ENCODE measurements at regions not wholly inside any gene's neighbourhood (a gene's known extent, or its start where the extent isn't known, plus 50 kb on each side); places are given as distances from the start of the nearest gene placed in this dataset.

GRCh38 chr12:90321369-90321768 lies 612.7 kb upstream of the ATP2B1 start:
- no peak for DNase-seq (ENCODE audit: low read depth)

DNA sequence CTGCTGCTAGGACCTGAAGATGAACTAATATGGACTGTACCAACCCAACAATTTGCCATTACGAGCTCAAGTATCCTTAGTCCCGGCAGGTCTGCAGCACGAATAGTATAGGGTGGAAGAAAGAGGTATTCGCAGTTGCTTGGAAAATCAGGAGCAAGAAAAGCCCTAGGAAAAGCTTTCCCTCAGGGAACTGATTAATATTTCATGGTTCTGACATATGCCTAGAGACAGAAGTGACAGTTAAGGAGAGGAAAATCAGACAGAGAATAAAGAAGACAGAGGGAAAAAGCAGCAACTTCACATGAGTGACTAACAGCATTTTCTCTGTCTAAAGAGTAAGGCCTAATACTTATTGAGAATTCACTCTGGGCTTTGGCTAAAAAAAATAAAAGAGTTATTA lies 602.9 kb upstream of the ATP2B1 start:
- no peak for DNase-seq (ENCODE audit: low read depth)

DNA sequence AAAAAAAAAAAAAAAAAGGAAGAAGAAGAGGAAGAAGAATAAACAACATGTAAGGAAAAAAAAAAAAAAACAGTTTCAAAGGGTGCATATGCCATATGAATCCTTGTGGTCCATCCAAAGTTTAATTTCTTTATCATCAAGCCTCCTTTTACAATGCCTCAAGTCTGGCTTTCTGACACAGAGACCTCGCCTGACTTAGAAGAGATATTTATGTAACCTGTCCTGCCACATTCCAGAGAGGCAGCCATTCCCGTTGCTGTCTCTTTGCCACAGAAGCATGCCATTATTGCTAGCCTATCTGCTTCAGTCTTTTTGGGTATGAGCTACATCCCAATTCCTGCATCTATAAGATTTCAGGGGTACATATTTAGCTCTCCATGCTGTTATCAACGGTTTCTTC lies 596.7 kb upstream of the ATP2B1 start:
- DNase-seq (ENCODE audit: low read depth) = no peak

DNA sequence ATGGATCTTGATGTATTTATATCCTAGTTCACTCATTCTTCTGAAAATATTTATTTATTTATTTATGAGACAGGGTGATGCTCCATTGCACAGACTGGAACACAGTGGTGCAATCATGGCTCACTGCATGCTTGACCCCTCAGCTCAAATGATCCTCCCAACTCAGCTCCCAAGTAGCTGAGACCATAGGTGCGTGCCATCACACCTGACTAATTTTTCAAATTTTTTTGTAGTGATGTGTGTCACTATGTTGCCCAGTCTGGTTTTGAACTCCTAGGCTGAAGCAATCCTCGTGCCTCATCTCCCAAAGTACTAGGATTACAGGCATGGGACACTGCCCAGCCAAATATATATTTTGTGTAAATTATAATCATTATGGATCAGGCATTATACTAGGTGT lies 595.6 kb upstream of the ATP2B1 start:
- DNase-seq (ENCODE audit: low read depth) = no peak

DNA sequence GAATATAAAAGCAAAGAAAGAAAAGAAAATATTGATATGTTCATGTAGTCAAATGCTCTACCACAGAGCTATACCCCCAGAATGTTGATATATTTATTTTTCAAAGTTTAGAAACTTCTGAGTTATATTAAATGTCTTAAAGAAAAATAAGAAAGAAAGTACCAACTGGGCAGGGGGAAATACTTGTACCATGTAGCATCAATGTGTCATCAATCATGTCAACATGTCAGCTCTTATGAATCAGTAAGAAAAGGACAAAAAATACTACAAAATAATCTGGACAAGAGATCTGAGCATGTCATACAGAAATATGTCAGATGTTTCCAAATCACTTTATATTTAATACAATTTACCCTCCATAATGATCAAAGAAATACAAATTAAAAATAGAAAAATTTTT lies 595.1 kb upstream of the ATP2B1 start:
- DNase-seq (ENCODE audit: low read depth) = no peak

GRCh38 chr12:90301561-90302133 lies 593.0 kb upstream of the ATP2B1 start:
- DNase-seq (ENCODE audit: low read depth) = no peak

DNA sequence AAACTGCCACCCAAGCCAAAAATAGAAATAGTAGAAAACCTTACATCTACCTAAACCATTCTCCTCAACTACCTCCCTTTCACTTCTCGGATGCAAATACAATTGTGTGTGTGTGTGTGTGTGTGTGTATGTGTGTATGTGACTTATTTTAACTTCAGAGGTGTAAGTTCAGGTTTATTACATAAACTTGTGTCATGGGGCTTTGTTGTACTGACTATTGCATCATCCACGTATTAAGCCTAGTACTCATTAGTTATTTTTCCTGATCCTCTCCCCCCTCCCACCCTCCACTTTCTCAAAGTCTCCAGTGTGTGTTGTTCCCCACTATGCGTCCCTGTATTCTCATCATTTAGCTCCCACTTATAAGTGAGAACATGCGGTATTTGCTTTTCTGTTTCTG lies 592.5 kb upstream of the ATP2B1 start:
- DNase-seq (ENCODE audit: low read depth) = no peak

DNA sequence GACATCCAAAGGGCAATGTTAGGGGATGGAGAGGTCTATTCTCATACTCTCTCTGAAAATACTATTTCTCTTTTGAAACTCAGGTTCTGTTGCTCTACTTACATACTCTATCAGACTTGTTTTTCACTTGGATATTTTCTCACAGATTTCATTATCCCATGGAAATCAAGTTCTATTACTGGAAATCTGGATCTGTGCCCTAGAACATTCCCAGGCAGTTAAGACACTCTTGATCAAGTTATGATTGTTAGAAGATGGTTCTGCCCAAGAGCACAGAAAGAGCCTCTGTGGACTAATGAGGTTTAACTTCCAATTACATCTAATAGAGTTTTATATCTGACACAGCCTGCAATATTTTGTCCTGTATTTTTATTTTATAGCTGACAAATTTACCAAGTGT lies 591.0 kb upstream of the ATP2B1 start:
- DNase-seq (ENCODE audit: low read depth) = no peak

- no peak for DNase-seq (ENCODE audit: low read depth)
These were observed 590.5 kb upstream of the ATP2B1 start for GRCh38 chr12:90299121-90299520.

- no peak for DNase-seq (ENCODE audit: low read depth)
These were observed 589.8 kb upstream of the ATP2B1 start for GRCh38 chr12:90298289-90298948.

DNA sequence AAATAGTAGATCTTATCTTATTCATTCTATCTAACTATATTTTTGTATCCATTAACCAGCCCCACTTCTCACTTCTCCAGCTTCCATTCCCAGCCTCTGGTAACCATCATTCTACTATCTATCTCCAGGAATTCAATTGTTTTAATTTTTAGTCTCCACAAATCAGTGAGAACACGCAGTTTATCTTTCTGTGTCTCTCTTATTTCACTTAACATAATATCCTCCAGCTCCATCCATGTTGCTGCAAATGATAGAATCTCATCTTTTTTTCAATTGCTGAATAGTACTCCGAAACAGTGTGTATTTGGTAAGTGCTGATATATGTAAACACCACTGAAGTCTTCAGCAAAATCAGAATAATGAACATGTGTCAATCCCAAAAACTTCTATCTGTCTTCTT lies 587.2 kb upstream of the ATP2B1 start:
- no peak for DNase-seq (ENCODE audit: low read depth)

- DNase-seq (ENCODE audit: low read depth) = no peak
These were observed 583.5 kb upstream of the ATP2B1 start for GRCh38 chr12:90292183-90292582.

DNA sequence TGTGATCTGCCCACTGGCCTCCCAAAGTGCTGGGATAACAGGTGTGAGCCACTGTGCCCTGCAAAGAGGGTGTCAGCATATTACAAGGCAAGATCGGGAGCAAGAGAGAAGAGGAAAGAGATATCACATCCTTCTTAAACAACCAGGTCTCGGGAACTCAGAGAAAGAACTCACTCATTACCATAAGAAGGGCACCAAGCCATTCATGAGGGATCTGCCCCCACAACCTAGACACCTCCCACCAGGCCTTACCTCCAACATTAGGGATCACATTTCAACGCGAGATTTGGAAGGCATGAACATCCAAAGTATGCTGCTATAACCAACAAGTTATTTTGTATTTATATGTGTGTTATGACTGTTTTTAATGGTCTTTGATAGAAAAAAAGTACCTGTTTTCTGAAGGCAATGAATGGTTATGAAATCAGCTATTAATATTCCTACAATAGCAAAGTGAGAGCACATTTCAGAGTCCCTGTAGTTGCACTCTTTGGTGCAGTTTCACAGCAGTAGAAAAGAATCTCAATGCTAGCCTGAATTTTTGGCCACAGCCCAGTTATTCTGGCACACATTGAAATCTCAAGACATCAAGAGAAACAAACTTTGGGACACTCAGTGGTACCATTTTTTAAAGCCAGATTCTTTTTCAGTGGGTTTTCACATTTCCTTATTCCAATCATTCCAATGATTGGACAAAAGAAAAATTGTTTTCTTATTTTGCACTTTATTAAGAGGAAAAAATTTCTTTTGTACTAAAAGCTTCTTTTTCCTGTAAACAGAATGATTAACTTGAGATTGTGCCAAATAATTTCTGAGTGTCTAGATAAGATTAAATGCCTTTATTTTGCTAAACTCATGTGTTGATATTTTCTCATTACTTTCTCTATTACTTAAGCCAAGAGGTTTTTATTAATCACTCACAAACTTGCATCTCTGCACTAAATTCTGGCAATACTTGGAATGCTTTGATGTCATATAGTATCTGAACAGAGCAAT lies 582.6 kb upstream of the ATP2B1 start:
- DNase-seq (ENCODE audit: low read depth) = no peak

DNA sequence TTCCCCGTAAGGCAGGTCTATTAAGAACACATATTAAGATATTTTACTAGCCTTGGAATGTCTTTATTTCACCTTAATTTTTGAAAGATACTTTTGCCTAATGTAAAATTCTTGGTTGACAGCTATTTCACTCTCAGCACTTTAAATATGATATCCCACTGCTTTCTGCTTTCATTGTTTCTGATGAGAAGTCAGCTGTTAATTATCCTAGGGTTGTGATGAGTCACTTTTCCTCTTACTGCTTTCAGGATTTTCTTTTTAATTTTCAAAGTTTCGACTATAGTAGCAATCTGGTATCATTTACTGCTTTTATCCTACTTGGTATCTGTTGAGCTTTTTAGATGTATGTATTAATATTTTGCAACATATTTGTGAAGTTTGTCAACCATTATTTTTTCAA lies 578.9 kb upstream of the ATP2B1 start:
- no peak for DNase-seq (ENCODE audit: low read depth)

DNA sequence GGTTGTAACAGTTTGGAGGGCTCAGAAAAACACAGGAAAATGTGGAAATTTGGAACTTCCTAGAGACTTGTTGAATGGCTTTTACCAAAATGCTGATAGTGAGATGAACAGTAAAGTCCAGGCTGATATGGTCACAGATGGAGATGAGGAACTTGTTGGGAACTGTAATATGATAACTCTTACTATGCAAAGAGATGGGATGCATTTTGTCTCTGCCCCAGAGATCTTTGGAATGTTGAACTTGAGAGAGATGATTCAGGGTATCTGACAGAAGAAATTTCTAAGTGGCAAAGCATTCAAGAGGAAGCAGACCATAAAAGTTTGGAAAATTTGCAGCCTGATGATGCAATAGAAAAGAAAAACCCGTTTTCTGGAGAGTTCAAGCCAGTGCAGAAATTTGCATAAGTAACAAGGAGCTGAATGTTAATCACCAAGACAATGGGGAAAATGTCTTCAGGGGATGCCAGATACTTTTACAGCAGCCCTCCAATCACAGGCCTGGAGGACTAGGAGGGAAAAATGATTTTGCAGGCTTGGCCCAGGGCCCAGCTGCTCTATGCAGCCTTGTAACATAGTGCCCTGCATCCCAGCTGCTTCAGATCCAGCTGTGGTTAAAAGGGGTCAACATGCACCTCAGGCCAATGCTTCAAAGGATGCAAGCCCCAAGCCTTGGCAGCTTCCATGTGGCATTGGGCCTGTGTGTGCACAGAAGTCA lies 572.7 kb upstream of the ATP2B1 start:
- DNase-seq (ENCODE audit: low read depth) = no peak

DNA sequence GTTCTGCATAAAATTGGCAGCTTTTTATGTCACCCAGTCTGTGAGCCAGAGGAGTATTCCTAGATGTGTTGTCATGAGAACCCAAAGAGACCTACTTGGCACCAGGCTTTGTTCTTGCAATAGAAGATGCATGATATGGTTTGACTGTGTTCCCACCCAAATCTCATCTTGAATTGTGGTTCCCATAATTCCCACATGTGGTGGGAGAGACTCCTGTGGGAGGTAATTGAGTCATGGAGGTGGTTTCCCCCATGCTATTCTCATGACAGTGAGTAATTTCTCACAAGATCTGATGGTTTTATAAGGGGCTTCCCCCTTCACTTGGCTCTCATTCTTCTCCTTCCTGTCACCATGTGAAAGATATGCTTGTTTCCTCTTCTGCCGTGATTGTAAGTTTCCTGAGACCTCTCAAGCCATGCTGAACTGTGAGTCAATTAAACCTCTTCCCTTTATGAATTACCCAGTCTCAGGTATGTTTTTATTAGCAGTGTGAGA lies 572.0 kb upstream of the ATP2B1 start:
- no peak for DNase-seq (ENCODE audit: low read depth)

- DNase-seq (ENCODE audit: low read depth) = no peak
These were observed 571.4 kb upstream of the ATP2B1 start for GRCh38 chr12:90280033-90280432.

GRCh38 chr12:90275088-90275487 lies 566.5 kb upstream of the ATP2B1 start:
- DNase-seq (ENCODE audit: low read depth) = no peak

DNA sequence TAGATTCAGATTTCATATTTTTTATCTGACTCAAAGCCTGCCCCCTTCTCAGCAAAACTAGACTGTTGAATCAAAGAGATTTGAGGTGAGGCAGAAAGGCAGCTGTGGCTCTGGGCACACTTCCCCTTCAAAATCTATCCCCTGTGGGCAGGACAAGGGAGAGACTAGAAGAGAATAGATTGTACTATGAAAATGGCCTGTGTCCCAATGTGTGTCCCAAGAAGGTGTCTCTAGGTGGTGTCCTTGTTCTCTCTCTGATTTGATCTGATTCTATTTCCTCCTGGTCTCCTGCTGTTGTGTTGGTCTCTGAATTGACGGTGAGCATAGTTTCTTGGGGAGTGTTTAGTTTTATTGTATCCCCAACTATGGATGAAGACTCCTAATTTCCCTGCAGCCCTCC lies 565.8 kb upstream of the ATP2B1 start:
- DNase-seq (ENCODE audit: low read depth) = no peak

DNA sequence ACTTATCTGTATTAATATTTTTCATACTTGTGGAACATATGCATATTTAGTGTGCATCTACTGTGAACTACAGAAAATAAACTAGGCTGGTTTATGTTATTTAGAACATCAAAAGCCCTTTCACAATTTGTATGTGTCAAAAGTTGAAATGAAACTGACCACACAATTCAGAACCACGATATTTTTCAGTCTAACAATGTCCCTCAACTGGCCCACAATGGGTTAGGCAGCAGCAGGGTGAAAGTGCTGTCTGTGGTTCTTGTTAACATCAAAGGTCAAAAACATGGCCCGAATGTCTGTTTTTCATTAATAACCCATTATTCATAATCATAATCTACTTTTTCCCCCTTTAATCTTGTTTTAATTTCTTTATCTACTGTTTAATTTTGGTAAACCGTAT lies 559.9 kb upstream of the ATP2B1 start:
- no peak for DNase-seq (ENCODE audit: low read depth)

- no peak for DNase-seq (ENCODE audit: low read depth)
These were observed 553.6 kb upstream of the ATP2B1 start for GRCh38 chr12:90262251-90262650.

DNA sequence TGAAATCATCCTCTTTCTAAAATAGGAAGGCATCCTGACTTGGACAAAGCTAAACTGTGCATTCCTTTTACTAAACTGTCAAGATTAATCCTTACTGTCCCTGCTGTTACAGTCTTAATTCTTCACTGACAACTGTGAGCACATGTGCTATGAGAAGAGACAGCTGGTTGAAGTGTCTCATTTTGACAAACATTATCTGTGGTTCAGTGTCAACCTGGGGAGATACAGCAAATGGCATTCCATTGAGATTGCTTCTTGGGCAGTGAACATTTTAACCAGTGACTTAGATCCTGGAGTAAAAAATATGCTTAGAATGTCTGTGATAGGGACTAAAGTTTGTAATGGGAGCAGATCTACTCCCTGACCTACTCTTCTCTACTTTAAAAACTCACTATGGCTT lies 552.6 kb upstream of the ATP2B1 start:
- no peak for DNase-seq (ENCODE audit: low read depth)
